Spleen (tissue), 7 donors: ENCODE measurements at regions not wholly inside any gene's neighbourhood (a gene's known extent, or its start where the extent isn't known, plus 50 kb on each side); places are given as distances from the start of the nearest gene placed in this dataset.

Experiments
- POLR2AphosphoS5 ChIP-seq, 3 donors: sonication (generic); formaldehyde crosslinking; IDR thresholded peaks; one replicate each; pipeline ENCODE4 v1.5.1; 2017; ENCODE audit warnings: antibody characterized with exemption in 3 of 3
- TF ChIP-seq, protein P1 (sequence below), 11 experiments: fragments of 200-600 bp in 7 of 11; fragments of 450-650 bp in 4 of 11; sonication (generic) in 4 of 11; IDR thresholded peaks in 8 of 11; conservative IDR thresholded peaks in 3 of 11; 1 replicate in 7 of 11; 2 replicates in 4 of 11; pipeline versions ENCODE4 v1.4.0 to v1.8.0; 2016 to 2021; ENCODE audit warnings: antibody characterized with exemption in 11 of 11, inconsistent platforms in 4 of 11, mild to moderate bottlenecking in 1 of 11
- donor health status: DM: no; HTN: no; CAD: no; lungs with moderate emphysema.
- donor health status: DM: no; HTN: no; CAD: no.
- donor health status: DM: no; HTN: no; CAD: no.

GRCh38 chr2:12510070-12510469, 206.7 kb upstream of the TRIB2 start:
- no peak for TF ChIP-seq POLR2AphosphoS5 (IDR thresholded peaks at IDR 0.05)
- TF ChIP-seq, protein P1, sequence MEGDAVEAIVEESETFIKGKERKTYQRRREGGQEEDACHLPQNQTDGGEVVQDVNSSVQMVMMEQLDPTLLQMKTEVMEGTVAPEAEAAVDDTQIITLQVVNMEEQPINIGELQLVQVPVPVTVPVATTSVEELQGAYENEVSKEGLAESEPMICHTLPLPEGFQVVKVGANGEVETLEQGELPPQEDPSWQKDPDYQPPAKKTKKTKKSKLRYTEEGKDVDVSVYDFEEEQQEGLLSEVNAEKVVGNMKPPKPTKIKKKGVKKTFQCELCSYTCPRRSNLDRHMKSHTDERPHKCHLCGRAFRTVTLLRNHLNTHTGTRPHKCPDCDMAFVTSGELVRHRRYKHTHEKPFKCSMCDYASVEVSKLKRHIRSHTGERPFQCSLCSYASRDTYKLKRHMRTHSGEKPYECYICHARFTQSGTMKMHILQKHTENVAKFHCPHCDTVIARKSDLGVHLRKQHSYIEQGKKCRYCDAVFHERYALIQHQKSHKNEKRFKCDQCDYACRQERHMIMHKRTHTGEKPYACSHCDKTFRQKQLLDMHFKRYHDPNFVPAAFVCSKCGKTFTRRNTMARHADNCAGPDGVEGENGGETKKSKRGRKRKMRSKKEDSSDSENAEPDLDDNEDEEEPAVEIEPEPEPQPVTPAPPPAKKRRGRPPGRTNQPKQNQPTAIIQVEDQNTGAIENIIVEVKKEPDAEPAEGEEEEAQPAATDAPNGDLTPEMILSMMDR (IDR thresholded peaks at IDR 0.05 in 8 of 11, conservative IDR thresholded peaks at IDR 0.05 in 3 of 11): no peak
